ENCODE measurements at regions not wholly inside any gene's neighbourhood (a gene's known extent, or its start where the extent isn't known, plus 50 kb on each side); places are given as distances from the start of the nearest gene placed in this dataset.
"Not testable (repeated sequence)": the region's sequence is repeated elsewhere in the genome, so short reads cannot be mapped to it uniquely, and the experiment has no call there.

GRCh38 chr9:96131825-96132224 lies 170.2 kb downstream of the HSD17B3 start:
- DNase-seq (ENCODE audit: low spot score) = no peak

GRCh38 chr9:96130970-96131369 lies 171.0 kb downstream of the HSD17B3 start:
- DNase-seq (ENCODE audit: low spot score) = no peak

DNA sequence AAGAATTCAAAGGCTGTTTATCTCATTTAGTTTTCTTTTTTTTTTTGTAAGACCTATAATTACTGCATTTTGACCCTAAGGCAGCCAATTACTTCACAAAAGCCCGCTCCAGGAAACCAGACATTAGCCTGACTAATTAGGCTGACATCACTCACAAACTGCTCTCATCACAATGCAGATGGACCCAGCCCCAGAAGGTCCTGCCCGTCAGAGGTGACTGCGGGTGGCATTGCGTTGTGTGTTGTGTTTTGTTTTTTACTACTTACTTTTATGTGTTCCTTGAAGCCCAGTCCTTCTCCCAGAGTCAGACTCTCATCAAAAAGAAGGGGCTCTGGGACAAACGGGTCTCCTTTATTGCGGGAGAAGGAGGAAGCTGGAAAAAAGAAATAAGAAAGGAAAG lies 172.2 kb downstream of the HSD17B3 start:
- no peak for DNase-seq (ENCODE audit: low spot score)

GRCh38 chr9:96128880-96129279 lies 173.1 kb downstream of the HSD17B3 start:
- DNase-seq (ENCODE audit: low spot score) = no peak

- no peak for DNase-seq (ENCODE audit: low spot score)
Observed at GRCh38 chr9:96126321-96126881, 175.6 kb downstream of the HSD17B3 start.

DNA sequence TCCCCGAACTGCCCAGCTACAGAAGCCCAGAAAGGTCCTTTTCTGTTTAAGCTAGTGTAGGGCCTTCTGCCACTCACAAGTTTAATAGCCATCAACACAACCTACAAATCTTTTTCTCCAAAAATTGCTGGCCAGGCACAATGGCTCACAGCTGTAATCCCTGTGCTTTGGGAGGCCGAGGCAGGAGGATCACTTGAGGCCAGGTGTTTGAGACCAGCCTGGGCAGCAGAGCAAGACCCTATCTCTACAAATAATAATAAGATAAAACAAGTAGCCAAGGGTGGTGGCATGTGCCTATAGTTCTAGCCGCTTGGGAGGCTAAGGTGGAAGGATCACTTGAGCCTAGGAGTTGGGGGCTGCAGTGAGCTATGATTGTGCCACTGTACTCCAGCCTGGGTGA lies 176.4 kb downstream of the HSD17B3 start:
- DNase-seq (ENCODE audit: low spot score) = no peak

GRCh38 chr9:96122751-96123150 lies 179.2 kb downstream of the HSD17B3 start:
- DNase-seq (ENCODE audit: low spot score) = no peak

DNA sequence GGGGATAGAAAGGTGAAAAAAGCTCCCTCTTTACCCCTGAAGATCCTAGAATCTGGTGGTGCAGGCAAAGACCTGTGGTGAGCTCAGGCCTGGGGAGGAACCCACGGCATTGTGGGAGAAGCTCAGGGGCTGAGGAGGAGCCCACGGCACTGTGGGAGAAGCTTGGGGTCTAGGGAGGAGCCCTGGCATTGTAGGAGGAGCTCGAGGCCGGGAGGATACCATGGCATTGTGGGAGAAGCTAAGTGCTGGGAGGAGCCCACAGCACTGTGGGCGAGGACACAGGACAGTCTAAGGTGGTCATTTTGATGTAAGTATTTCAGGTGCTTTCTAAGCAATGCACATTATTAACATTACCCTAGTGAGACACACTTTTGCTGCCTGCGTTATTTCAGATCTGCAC lies 179.7 kb downstream of the HSD17B3 start:
- no peak for DNase-seq (ENCODE audit: low spot score)

DNA sequence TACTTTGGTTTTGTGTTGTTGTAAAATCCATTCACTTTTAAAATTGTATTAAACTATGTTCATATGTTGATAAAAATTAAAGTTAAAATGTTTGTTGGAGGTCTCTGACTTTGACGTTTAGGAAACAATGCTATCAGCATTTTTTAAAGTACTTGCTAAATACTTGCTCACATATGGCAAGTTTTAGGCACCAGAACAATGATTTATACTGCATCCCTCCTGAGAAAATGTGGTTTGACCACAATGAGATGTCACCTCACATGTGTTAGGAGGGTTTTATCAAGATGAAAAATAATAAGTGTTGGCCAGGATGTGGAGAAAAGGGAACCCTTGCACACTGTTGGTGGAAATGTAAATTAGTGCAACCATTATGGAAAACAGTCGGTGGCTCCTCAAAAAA lies 180.8 kb downstream of the HSD17B3 start:
- DNase-seq (ENCODE audit: low spot score) = no peak

DNA sequence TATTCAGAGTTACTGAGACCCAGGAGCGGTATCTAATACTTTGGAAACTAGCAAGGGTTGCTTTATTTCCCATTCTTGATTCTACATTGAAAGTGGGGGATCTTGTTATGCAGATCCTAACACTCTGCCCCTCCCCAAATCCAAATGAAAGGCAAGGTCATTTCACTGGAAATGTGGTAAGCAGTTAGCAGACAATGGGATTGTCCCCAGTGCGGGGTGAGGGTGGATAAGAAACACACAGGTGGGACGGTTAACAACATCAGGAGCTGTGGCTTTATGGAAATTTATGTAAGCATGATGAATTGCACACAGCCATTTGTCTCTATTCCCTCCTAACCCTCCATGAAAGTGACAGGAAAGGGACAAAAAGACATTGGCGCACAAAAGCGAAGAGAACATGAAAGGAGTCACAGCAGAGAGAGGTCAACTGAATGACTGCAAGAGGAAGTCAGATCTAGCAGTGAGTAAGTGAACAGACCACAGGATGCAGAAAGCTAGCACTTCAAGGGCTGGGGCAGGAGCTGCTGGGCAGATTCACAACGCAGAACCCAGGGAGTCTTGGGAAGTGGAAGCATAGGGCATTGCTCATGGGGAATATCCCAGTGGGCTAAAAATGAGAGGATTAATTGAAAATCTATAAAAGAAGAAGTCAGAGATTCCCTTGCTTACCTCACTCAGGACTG lies 184.4 kb downstream of the HSD17B3 start:
- DNase-seq (ENCODE audit: low spot score) = no peak

DNA sequence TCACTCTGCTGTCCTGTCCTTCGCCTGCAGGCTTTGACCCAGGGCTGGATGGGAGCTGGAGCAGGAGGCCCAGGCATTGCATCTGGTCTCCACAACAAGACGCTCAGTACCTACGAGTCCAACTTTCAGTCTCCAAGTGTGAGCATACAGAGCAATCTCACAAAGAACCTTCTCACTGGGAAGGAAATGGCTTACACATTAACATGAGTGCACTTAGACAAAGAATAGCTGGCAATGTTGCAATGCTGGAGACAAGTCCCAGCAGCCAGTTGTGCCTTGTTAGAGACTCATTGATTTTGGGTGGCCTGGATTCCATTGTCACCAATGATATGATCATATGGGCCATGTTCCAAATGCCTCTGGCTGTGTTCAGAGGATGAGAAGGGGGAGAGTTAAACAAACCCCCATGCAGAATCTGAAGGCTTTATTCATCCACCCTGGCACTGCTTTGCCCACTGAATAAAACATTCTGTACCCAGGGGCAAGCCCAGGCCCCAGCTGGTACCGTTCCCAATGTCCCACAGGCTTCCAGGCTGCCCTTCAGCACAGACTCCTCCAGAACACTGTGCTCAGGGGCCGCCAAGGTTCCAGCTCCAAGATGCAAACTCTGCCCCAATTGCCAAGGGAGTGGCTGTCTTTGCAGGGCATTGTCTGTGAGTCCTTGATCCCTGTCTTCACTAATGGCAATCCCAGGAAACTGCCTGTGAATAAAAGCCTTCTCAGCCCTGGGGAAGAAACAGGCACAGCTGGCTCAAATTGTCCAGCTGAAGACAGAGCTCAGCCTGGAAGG lies 185.5 kb downstream of the HSD17B3 start:
- DNase-seq (ENCODE audit: low spot score) = no peak

GRCh38 chr9:96115836-96116235 lies 186.1 kb downstream of the HSD17B3 start:
- DNase-seq (ENCODE audit: low spot score) = no peak

GRCh38 chr9:96113032-96113431 lies 188.9 kb downstream of the HSD17B3 start:
- DNase-seq (ENCODE audit: low spot score) = no peak

- no peak for DNase-seq (ENCODE audit: low spot score)
Observed at GRCh38 chr9:96109680-96110351, 192.2 kb downstream of the HSD17B3 start.

GRCh38 chr9:96108691-96109380 lies 193.1 kb downstream of the HSD17B3 start:
- no peak for DNase-seq (ENCODE audit: low spot score)

- no peak for DNase-seq (ENCODE audit: low spot score)
Observed at GRCh38 chr9:96107436-96107835, 194.5 kb downstream of the HSD17B3 start.

DNA sequence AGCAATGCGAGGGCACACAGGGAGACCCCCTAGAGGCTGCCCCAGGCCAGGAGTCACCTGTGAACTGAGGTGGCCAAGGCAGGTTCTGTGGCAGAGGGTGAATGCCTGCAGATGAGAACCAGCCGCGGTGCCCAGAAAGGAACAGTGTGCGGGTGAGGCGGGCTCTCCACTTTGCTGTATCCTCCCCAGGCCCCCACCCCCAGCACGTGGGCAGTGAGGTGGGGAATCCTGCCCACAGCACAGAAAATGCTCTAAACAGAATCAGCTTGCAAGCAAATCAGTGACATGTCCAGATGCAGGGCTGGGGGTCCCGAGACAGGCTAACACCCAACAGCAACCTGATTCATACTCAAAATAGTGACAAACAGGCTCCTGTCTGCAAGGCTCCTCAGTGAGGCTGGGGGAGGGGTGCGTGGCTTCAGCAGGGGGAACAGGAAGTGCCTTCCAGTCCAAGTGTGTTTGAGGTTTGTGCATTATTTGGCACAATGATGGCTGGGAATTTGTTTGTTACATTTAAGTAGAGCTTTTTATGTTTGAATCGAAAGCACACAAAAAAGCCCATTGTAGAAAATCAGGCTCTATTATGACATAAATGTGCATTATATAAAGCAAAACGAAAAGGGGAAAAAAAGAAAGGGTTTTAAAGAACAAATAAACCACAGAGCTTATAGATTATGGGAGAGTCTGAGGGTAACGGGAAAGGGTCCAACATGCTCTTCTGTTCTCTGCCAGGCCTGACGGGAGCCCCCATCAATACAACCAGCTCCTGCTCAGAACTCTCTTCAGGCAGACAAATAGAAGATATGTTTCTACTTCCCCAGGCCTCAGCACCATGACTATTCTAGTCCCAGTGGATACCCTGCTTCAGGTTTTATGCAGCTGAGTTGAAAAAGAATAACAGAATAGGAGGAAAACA lies 201.3 kb downstream of the HSD17B3 start:
- DNase-seq (ENCODE audit: low spot score) = no peak

GRCh38 chr9:96090630-96091029 lies 211.3 kb downstream of the HSD17B3 start:
- not testable (repeated sequence) for DNase-seq (ENCODE audit: low spot score)

- DNase-seq (ENCODE audit: low spot score) = no peak
Observed at GRCh38 chr9:96089452-96090085, 212.4 kb downstream of the HSD17B3 start.

DNA sequence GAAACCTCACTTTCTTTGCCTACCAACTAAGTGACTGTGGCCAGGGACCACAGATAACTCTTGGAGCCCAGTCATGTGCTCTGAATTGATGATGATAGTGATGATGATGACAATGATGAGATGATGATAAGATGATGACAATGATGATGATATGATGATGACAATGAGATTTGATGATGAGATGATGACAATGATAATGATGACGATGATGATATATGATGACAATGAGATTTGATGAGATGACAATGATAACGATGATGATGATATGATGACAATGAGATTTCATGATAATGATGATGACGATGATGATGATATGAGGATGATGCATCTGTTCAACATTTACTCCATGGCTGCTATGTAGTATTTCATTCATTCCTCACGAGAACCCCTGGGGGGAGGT lies 213.0 kb downstream of the ERCC6L2 start:
- no peak for DNase-seq (ENCODE audit: low spot score)
